Lung (tissue), 11 donors: ENCODE measurements at regions not wholly inside any gene's neighbourhood (a gene's known extent, or its start where the extent isn't known, plus 50 kb on each side); places are given as distances from the start of the nearest gene placed in this dataset.

Experiments used
- ATAC-seq: fragments of 200-7000 bp; cut with Tn5 transposase; one replicate; pipeline ENCODE4 v1.9.1; 2020; ENCODE audit warnings: moderate number of reproducible peaks; ENCODE audit not compliant: insufficient read depth, low FRiP score
- DNase-seq, 3 donors: peaks; one replicate each; pipeline ENCODE4 v3.0.0-alpha.2; 2013 to 2017
- H3K27ac ChIP-seq, 2 donors: one replicate each; pipeline ENCODE4 v1.5.1; 2013; ENCODE audit warnings: mild to moderate bottlenecking in 2 of 2, moderate library complexity in 2 of 2, control low read depth in 1 of 2, inconsistent platforms in 1 of 2, low read depth in 1 of 2, low read length in 1 of 2
- H3K27me3 ChIP-seq, 3 donors: one replicate each; pipeline ENCODE4 v1.5.1; 2013; ENCODE audit warnings: low read length in 2 of 3; ENCODE audit not compliant: control insufficient read depth in 3 of 3, insufficient read depth in 3 of 3
- H3K36me3 ChIP-seq, 4 donors: one replicate each; pipeline ENCODE4 v1.5.1; 2013; ENCODE audit warnings: low read length in 4 of 4, mild to moderate bottlenecking in 1 of 4, moderate library complexity in 1 of 4; ENCODE audit not compliant: control insufficient read depth in 4 of 4, insufficient read depth in 4 of 4
- H3K4me1 ChIP-seq, 5 donors: one replicate each; pipeline ENCODE4 v1.5.1; 2013; ENCODE audit warnings: low read length in 5 of 5, mild to moderate bottlenecking in 2 of 5, moderate library complexity in 1 of 5; ENCODE audit not compliant: control insufficient read depth in 5 of 5, insufficient read depth in 5 of 5
- H3K4me3 ChIP-seq: one replicate; pipeline ENCODE4 v1.5.1; 2013; ENCODE audit warnings: mild to moderate bottlenecking, control low read depth, moderate library complexity
- H3K9ac ChIP-seq, 2 donors: one replicate each; pipeline ENCODE4 v1.5.1; 2013; ENCODE audit warnings: low read length in 2 of 2, control low read depth in 1 of 2; ENCODE audit not compliant: insufficient read depth in 1 of 2
- H3K9me3 ChIP-seq, 4 donors: one replicate each; pipeline ENCODE4 v1.5.1; 2013; ENCODE audit warnings: low read length in 3 of 4, mild to moderate bottlenecking in 1 of 4, moderate library complexity in 1 of 4; ENCODE audit not compliant: control insufficient read depth in 4 of 4, insufficient read depth in 3 of 4
- CTCF ChIP-seq: IDR thresholded peaks from 2 replicates; pipeline ENCODE4 v1.5.1; 2012; ENCODE audit warnings: mild to moderate bottlenecking; ENCODE audit errors: control extremely low read depth, extremely low read depth
- WGBS, 2 donors: extraction: QIAGEN DNeasy Blood & Tissue Kit; methylation state at CpG; one replicate each; pipeline ENCODE4 v1.1.7; 2013; 5-methylcytosine and 5-hydroxymethylcytosine counted together
- donor health status: control.
- donor health status: control.
- donor health status: Bipolar disorder and iron deficiency.
- donor health status: healthy.
- donor health status: DM: yes; HTN: yes; CAD: no.

DNA sequence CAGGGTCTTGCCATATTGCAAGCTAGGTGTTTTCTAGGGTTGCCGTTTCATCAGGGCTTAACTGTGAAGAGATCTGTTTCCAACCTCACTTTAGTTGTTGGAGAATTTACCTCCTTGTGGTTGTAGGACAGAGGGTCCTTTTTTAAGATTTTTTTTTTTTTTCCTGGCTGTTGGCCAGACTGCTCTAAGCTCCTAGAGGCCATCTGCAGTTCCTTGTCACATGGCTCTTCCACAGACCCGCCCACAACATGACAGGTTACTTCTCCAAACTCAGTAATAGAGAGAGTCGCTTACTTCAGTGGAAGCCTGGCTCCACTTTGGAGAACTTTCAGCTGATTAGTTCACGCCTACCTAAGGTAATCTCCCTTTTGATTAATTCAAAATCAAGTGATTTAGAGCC lies 543.7 kb downstream of the DMRTA1 start:
- Histone ChIP-seq H3K9ac (no peak overlapping the region), H3K27me3 (no peaks in the 10 kb centered on the region), H3K4me3 (no peak overlapping the region), H3K27ac (no peak overlapping the region), H3K4me1 (no peaks in the 10 kb centered on the region), H3K9me3 (peaks cover 0 to 2% (median 0%) of the 10 kb centered on the region in 4 donors), H3K36me3 (no peaks in the 10 kb centered on the region)
- 73 to 87% methylated on average over 4 of the region's 4 CpGs for WGBS, 2 donors
- DNase-seq (no peak), ATAC-seq (no peak)
- no peak for TF ChIP-seq CTCF

DNA sequence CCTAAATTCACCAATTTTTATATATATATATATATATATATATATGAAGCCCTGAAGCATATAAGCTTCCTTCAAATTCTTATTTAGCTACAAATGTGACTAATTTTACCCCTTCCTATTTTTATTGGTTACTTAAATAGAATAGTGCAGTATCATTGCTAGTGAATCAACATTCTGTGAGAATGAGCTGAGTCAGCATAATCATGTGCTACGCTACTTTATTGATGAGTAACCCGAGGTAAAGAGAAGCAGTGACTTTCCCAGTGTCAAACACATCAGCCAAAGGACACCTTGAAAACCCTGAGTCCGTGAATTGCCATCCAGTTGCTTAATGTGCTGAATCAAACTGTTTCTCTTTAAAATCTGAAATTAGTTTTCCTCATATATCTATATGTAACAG lies 546.2 kb downstream of the DMRTA1 start:
- no peak for TF ChIP-seq CTCF

DNA sequence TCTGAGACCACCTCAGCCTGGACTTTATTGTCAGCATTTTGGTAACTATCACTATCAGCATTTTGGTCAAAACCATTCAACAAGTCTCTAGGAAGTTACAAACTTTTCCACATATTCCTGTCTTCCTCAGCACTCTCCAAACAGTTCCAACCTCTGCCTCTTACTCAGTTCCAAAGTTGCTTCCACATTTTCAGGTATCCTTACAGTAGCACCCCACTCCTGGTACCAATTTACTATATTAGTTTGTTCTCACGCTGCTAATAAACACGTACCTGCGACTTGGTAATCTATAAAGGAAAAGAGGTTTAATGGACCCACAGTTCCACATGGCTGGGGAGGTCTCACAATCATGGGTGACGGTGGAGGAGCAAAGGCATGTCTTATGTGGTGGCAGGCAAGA lies 551.3 kb downstream of the DMRTA1 start:
- no peak for TF ChIP-seq CTCF
- H3K9me3 ChIP-seq: peaks cover 0 to 6% (median 3%) of the 10 kb centered on the region in 4 donors
- no peak overlapping the region for H3K9ac ChIP-seq
- no peak overlapping the region for H3K27ac ChIP-seq
- ATAC-seq (no peak), DNase-seq (no peak)
- no peak overlapping the region for H3K4me3 ChIP-seq
- H3K36me3 ChIP-seq: no peaks in the 10 kb centered on the region
- H3K27me3 ChIP-seq: no peaks in the 10 kb centered on the region
- no peaks in the 10 kb centered on the region for H3K4me1 ChIP-seq
- 92 to 96% methylated on average over 4 of the region's 4 CpGs for WGBS, 2 donors

More for the DNA sequence above, 546.2 kb downstream of the DMRTA1 start:
- WGBS, 2 donors: 75 to 79% methylated on average over 3 of the region's 3 CpGs
- no peaks in the 10 kb centered on the region for H3K4me1 ChIP-seq
- ATAC-seq (no peak), DNase-seq (no peak)
- H3K9ac ChIP-seq: no peak overlapping the region
- H3K9me3 ChIP-seq: peaks cover 0 to 6% (median 2%) of the 10 kb centered on the region in 4 donors
- H3K4me3 ChIP-seq: no peak overlapping the region
- no peaks in the 10 kb centered on the region for H3K27me3 ChIP-seq
- H3K27ac ChIP-seq: no peak overlapping the region
- H3K36me3 ChIP-seq: no peaks in the 10 kb centered on the region

- WGBS, 2 donors: 61 to 70% methylated on average over 5 of the region's 5 CpGs
- TF ChIP-seq CTCF: no peak
- DNase-seq (no peak), ATAC-seq (no peak)
- no peaks in the 10 kb centered on the region for H3K4me1 ChIP-seq
- H3K9ac ChIP-seq: no peak overlapping the region
- no peak overlapping the region for H3K4me3 ChIP-seq
- H3K27me3 ChIP-seq: no peaks in the 10 kb centered on the region
- no peaks in the 10 kb centered on the region for H3K9me3 ChIP-seq
- H3K36me3 ChIP-seq: no peaks in the 10 kb centered on the region
- no peak overlapping the region for H3K27ac ChIP-seq
Measured at GRCh38 chr9:23005156-23005555, 558.5 kb downstream of the DMRTA1 start.
